IMR-90 (cell line): ENCODE measurements at regions not wholly inside any gene's neighbourhood (a gene's known extent, or its start where the extent isn't known, plus 50 kb on each side); places are given as distances from the start of the nearest gene placed in this dataset.

ENCODE experiments used
- ATAC-seq: fragments of 200-7000 bp; cut with Tn5 transposase; 2 replicates; pipeline ENCODE4 v1.9.1; 2020; ENCODE audit warnings: low read depth, mild to moderate bottlenecking, moderate library complexity
- BruUV-seq: library from RNA; stranded (reverse); fragments of 400-500 nt; replicated peaks from 2 replicates; lab custom pipeline; 2021; lab: Mats Ljungman, UMichigan
- CTCF ChIA-PET: fragments of 300-600 bp; formaldehyde crosslinking; extraction: SDS; loops from one replicate; lab custom pipeline; 2021; ENCODE audit warnings: antibody characterized with exemption; lab: Yijun Ruan, JAX
- POLR2A ChIA-PET: fragments of 300-600 bp; sonication (Branson Sonifier 250); formaldehyde crosslinking; loops from one replicate; lab custom pipeline; 2022; ENCODE audit warnings: antibody characterized with exemption; ENCODE audit not compliant: unreplicated experiment; lab: Charles Lee
- DNase-seq: peaks from one replicate; pipeline ENCODE4 v3.0.0; 2013
- H2AFZ ChIP-seq: replicated peaks from 2 replicates; pipeline ENCODE3; 2013; ENCODE audit warnings: low read length, mild to moderate bottlenecking; ENCODE audit not compliant: poor library complexity
- H2AK5ac ChIP-seq: 2 replicates; pipeline ENCODE4 v1.6.1; 2013; ENCODE audit warnings: low read depth, low read length, inconsistent platforms
- H2AK9ac ChIP-seq: replicated peaks from 2 replicates; pipeline ENCODE3; 2013; ENCODE audit warnings: mild to moderate bottlenecking, low read depth, low read length, moderate library complexity; ENCODE audit not compliant: poor library complexity
- H2BK120ac ChIP-seq: 2 replicates; pipeline ENCODE4 v1.6.1; 2013; ENCODE audit warnings: low read depth, low read length, inconsistent platforms
- H2BK15ac ChIP-seq: 3 replicates; pipeline ENCODE4 v1.6.1; 2013; ENCODE audit warnings: low read depth, low read length, inconsistent platforms
- H2BK20ac ChIP-seq: 2 replicates; pipeline ENCODE4 v1.6.1; 2013; ENCODE audit warnings: low read depth, mild to moderate bottlenecking, inconsistent platforms, low read length, moderate library complexity
- H2BK5ac ChIP-seq: 2 replicates; pipeline ENCODE4 v1.6.1; 2013; ENCODE audit warnings: mild to moderate bottlenecking, low read depth, low read length, inconsistent platforms; ENCODE audit not compliant: poor library complexity, severe bottlenecking
- H3K14ac ChIP-seq: replicated peaks from 2 replicates; pipeline ENCODE4 v1.6.1; 2013; ENCODE audit warnings: low read depth, low read length, inconsistent platforms
- H3K18ac ChIP-seq: 2 replicates; pipeline ENCODE4 v1.6.1; 2013; ENCODE audit warnings: low read depth, low read length, control low read depth
- H3K23ac ChIP-seq: 2 replicates; pipeline ENCODE4 v1.6.1; 2013; ENCODE audit warnings: low read depth, low read length, inconsistent platforms
- H3K27ac ChIP-seq: 2 replicates; pipeline ENCODE4 v1.5.1; 2013; ENCODE audit warnings: mild to moderate bottlenecking, control low read depth, low read length; ENCODE audit not compliant: insufficient read depth
- H3K27me3 ChIP-seq: 2 replicates; pipeline ENCODE4 v1.6.1; 2013; ENCODE audit warnings: low read length; ENCODE audit not compliant: control insufficient read depth, insufficient read depth
- H3K36me3 ChIP-seq: 2 replicates; pipeline ENCODE4 v1.6.1; 2013; ENCODE audit warnings: low read length, mixed read lengths; ENCODE audit not compliant: control insufficient read depth, insufficient read depth
- H3K4ac ChIP-seq: 2 replicates; pipeline ENCODE4 v1.6.1; 2013; ENCODE audit warnings: low read depth, low read length, inconsistent platforms
- H3K4me1 ChIP-seq: 2 replicates; pipeline ENCODE4 v1.6.1; 2013; ENCODE audit warnings: low read length, mixed read lengths; ENCODE audit not compliant: control insufficient read depth, insufficient read depth
- H3K4me2 ChIP-seq: 2 replicates; pipeline ENCODE4 v1.6.1; 2013; ENCODE audit warnings: low read depth, mild to moderate bottlenecking, control low read depth, low read length, moderate library complexity
- H3K4me3 ChIP-seq: 2 replicates; pipeline ENCODE4 v1.5.1; 2013; ENCODE audit warnings: low read depth, mild to moderate bottlenecking, control low read depth, low read length, moderate library complexity; ENCODE audit not compliant: insufficient read depth
- H3K56ac ChIP-seq: 2 replicates; pipeline ENCODE4 v1.6.1; 2013; ENCODE audit warnings: low read length, inconsistent platforms; ENCODE audit not compliant: insufficient read depth; ENCODE audit errors: extremely low read depth
- H3K79me1 ChIP-seq, 2 experiments: 2 replicates each; pipeline ENCODE4 v1.6.1; 2013; ENCODE audit warnings: low read length in 2 of 2, inconsistent platforms in 1 of 2, low read depth in 1 of 2
- H3K9ac ChIP-seq: 2 replicates; pipeline ENCODE4 v1.6.1; 2013; ENCODE audit warnings: low read depth, low read length, control low read depth
- H3K9me1 ChIP-seq: 2 replicates; pipeline ENCODE4 v1.6.1; 2013; ENCODE audit warnings: low read length, inconsistent platforms; ENCODE audit not compliant: insufficient read depth
- H3K9me3 ChIP-seq: 2 replicates; pipeline ENCODE4 v1.6.1; 2013; ENCODE audit warnings: low read length; ENCODE audit not compliant: control insufficient read depth, insufficient read depth
- H4K20me1 ChIP-seq: 2 replicates; pipeline ENCODE4 v1.6.1; 2013; ENCODE audit warnings: low read length, inconsistent platforms; ENCODE audit not compliant: insufficient read depth
- H4K5ac ChIP-seq: 2 replicates; pipeline ENCODE4 v1.6.1; 2013; ENCODE audit warnings: mild to moderate bottlenecking, low read depth, low read length, control low read depth
- H4K8ac ChIP-seq, 2 experiments: 2 replicates each; pipeline ENCODE4 v1.6.1; 2013; ENCODE audit warnings: low read depth in 2 of 2, low read length in 2 of 2, control low read depth in 1 of 2, inconsistent platforms in 1 of 2
- H4K91ac ChIP-seq: 2 replicates; pipeline ENCODE4 v1.6.1; 2013; ENCODE audit warnings: low read depth, low read length, inconsistent platforms; ENCODE audit not compliant: insufficient read depth
- BHLHE40 ChIP-seq: fragments of 150-350 bp; IDR thresholded peaks from 2 replicates; pipeline ENCODE4 v1.6.1; 2016; ENCODE audit warnings: mild to moderate bottlenecking, low read depth, low read length
- CEBPB ChIP-seq: IDR thresholded peaks from 2 replicates; pipeline ENCODE4 v1.6.1; 2012; ENCODE audit warnings: low read depth, low read length, improper control_type of control experiment
- CHD1 ChIP-seq: IDR thresholded peaks from 2 replicates; pipeline ENCODE4 v1.6.1; 2012; ENCODE audit warnings: low read depth, low read length, improper control_type of control experiment
- MAFK ChIP-seq: IDR thresholded peaks from 2 replicates; pipeline ENCODE4 v1.6.1; 2012; ENCODE audit warnings: low read depth, low read length, improper control_type of control experiment
- POLR2A ChIP-seq: IDR thresholded peaks from 2 replicates; pipeline ENCODE4 v1.6.1; 2012; ENCODE audit warnings: mild to moderate bottlenecking, low read depth, low read length
- SMC3 ChIP-seq: fragments of 150-350 bp; IDR thresholded peaks from 2 replicates; pipeline ENCODE4 v1.6.1; 2016; ENCODE audit warnings: low read depth, mild to moderate bottlenecking, antibody characterized with exemption, low read length, moderate library complexity
- WGBS, 2 experiments: methylation state at CpG; one replicate each; pipeline versions ENCODE4 v1.1.5 to v1.1.7; 2013; ENCODE audit warnings: missing lambda C conversion rate in 2 of 2; ENCODE audit not compliant: insufficient read length in 1 of 2; ENCODE audit errors: extremely low coverage in 2 of 2; 5-methylcytosine and 5-hydroxymethylcytosine counted together
- dilution Hi-C: fragments of 300-500 bp; cut with HindIII; formaldehyde crosslinking; loops from one replicate; pipeline ENCODE4 v1.14.3; 2018; ENCODE audit warnings: low sequenced_read_pairs; ENCODE audit not compliant: unreplicated experiment
- in situ Hi-C: fragments of 300-500 bp; cut with MboI; formaldehyde crosslinking; loops from 3 replicates; pipeline ENCODE4 v1.14.3; 2019; ENCODE audit warnings: low sequenced_read_pairs, inconsistent platforms, mixed read lengths
- intact Hi-C: fragments of 100-400 bp; cut with micrococcal nuclease; formaldehyde crosslinking; loops from 2 replicates; pipeline ENCODE4 v1.10.0; 2022

- Histone ChIP-seq H3K4me2 (no peak overlapping the region), H3K18ac (no peak overlapping the region), H3K4me3 (no peak overlapping the region), H3K9me1 (no peaks in the 10 kb centered on the region), H3K36me3 (no peaks in the 10 kb centered on the region), H2BK15ac (no peak overlapping the region), H3K56ac (no peak overlapping the region), H2AK5ac (no peak overlapping the region), H3K4ac (no peak overlapping the region), H3K23ac (no peak overlapping the region), H3K27ac (no peak overlapping the region), H2BK120ac (no peak overlapping the region), H2BK20ac (no peak overlapping the region), H3K9ac (no peak overlapping the region), H4K5ac (no peak overlapping the region), H2AFZ (no peak overlapping the region), H4K91ac (no peak overlapping the region), H3K9me3 (peaks cover 5% of the 10 kb centered on the region; the same call in 1 of the 2 replicates), H3K79me1 (no peaks in the 10 kb centered on the region), H4K20me1 (no peaks in the 10 kb centered on the region), H2AK9ac (no peak overlapping the region), H4K8ac (no peak overlapping the region), H3K27me3 (no peaks in the 10 kb centered on the region), H3K14ac (no peak overlapping the region), H3K4me1 (no peaks in the 10 kb centered on the region), H2BK5ac (no peak overlapping the region)
- no peak for TF ChIP-seq CEBPB
- TF ChIP-seq CHD1: no peak
- no peak for TF ChIP-seq BHLHE40
- no peak for TF ChIP-seq SMC3
- TF ChIP-seq POLR2A: no peak
- TF ChIP-seq MAFK: no peak
- intact Hi-C loops: no loop called here
- CTCF ChIA-PET: no interaction called here
- ATAC-seq (no peak), DNase-seq (no peak)
- POLR2A ChIA-PET: no interaction called here
- no CpG with 5 or more reads among the region's 3 CpGs for WGBS, 2 experiments
- dilution Hi-C loops: no loop called here
- no TSS peak for BruUV-seq
- in situ Hi-C loops: no loop called here
Measured at GRCh38 chr14:106876711-106877110, 1350.3 kb downstream of the TMEM121 start.
